HG03095 (cell line): ENCODE measurements at regions not wholly inside any gene's neighbourhood (a gene's known extent, or its start where the extent isn't known, plus 50 kb on each side); places are given as distances from the start of the nearest gene placed in this dataset.
"Not testable (repeated sequence)": the region's sequence is repeated elsewhere in the genome, so short reads cannot be mapped to it uniquely, and the experiment has no call there.

Experiments used
- ATAC-seq: cut with Tn5 transposase; IDR thresholded peaks from one replicate; pipeline ENCODE4 v1.9.1; 2021; ENCODE audit warnings: moderate library complexity; ENCODE audit not compliant: unreplicated experiment

DNA sequence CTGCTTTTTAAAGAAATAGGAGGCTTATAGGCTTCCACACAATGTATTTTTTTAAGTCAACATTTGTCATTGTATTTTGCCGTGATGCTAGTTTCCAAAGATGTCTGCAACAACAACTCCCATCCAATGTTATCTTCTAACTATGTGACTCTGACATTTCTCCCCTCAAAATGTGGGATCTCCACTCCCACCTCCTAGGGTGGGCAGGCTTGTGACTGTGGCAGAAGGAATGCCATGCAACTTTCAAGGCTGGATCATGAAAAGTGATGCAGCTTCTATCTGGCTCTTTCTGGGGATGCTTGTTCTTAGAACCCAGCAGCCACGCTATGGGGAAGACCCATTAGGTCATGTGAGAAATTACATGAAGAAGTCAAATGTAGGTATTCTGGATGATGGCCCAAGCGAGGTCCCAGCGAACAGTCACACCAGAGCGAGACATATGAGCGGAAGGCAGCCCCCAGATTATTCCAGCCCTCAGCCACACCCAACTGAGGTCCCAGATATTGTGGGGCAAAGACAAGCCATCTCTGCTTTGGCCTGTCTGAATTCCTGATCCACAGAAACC lies 124.3 kb downstream of the BDH1 start:
- ATAC-seq = no peak

DNA sequence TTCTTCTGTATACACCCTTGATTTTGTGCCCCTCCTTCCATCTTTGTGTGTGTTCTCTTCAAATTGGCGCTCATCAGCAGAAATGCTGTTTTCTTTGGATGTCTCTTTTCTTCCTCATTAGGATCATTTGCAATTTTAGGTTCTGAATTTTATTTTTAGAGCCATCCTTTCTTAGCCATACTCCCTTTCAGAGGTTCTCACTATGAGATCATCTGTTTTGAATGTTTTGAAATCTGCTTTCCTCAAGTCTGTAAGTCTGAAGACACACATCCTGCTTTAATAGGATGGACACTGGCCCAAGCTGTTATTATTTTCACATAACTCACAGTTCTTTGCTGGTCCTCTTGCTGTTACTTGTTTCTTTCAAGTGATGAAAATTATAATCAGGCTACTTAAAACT lies 124.8 kb downstream of the BDH1 start:
- no peak for ATAC-seq

DNA sequence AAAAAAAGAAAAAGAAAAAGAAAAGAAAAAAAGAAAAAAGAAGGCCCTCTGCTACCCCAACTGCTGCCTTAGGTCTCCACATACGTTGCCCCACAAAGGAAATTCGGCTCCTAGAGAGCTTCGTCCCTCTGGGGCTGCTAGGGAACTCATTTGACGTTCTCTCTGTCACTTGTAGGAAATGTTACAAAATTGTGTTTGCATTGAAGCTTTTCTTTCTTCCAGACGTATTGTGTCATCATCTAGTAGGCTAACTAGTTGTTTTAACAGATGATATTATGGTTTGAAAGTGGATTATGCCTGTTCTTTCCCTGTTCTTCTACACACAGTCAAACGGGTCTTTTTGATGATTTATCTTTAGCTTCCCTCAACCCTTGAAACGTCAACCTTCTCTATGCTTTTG lies 125.3 kb downstream of the BDH1 start:
- no peak for ATAC-seq

DNA sequence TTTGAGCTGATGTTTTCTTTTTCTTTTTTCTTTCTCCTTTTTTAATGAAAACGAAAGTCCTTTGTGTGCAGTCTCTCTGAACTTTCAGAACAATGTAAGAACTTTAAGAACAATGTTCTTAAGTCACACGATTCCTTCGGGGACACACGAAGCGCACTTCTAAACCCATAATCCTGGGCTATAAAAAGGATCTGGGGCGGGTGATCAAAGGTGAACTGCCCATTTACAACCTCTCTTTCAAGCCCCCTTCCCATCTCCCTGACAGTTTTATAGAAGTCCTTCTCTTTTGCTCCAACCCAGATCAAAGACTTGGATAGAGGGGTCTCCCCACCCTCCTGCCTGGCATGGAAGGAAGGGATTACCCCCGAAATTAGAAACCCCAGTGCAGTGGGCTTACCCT lies 126.8 kb downstream of the BDH1 start:
- ATAC-seq = no peak

DNA sequence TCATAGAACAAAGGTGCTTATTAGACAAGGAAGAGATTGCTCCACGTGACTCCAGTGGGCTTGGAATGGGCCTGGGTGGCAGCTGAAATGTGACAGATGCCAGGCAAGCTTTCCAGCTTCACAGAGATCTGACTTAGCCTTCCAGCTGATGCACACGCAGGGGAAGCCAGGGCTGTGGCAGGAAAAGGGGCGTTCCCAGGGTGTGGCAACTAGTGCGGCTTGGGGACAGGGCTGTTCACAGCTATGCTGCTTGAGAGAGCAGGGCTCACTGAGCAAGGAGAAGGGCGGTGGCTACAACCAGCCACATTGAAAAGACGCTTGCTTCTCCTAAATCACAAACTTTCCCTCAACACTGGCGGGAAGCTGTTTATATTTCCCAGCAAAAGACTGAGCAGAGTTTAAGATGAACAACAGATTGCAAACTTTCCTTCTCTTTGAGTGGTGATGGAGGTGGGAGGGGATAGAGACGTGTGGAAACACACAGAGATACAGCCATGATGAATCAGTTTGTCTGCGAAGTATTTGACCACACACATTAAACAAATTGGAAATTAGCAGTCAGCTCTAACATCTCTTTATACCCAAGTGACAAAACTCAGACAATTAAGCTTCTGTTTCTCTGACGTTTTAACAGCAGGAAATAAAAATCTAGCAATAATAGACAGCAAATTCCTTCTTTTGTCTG lies 127.5 kb downstream of the BDH1 start:
- ATAC-seq = no peak

DNA sequence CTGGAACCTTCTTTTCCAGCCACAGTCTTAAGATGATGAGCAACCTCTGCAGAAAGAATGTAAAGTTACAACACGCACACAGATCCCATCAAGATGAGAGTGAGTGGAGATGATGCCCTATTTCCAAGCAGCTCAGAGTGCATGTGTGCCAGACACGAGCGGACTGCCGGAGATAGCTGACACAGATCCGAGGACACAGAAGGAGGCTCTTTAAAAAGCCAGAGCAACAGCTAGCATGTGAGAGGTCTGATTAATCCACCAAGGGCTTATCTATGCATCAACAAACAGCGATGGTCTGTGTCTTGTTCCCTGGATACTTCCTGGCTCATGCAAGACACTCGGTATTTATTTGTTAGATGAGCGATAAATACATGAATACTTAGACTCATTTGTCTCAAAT lies 128.6 kb upstream of the DLG1 start:
- ATAC-seq = no peak

DNA sequence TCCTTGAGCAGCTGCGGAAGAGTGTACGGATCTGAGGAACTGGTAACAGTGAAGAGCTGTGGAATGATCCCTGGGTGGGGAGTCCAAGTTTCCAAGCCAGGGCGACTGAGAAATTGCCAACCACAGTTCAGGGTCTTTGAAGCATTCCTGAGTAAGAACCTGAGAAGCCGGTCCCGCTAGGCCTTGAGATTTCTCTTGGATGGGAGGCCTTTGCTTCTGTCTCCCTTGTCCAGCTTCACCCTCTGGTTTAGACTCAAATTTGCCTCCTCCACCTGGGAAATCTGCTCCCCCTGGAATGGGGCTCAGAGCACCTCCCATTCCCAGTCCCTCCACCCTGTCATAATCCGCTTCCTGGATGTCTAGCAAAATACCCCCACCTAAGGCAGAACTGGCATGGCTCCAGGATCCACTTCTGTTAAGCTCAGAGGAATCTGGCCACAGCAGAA lies 127.7 kb upstream of the DLG1 start:
- no peak for ATAC-seq

DNA sequence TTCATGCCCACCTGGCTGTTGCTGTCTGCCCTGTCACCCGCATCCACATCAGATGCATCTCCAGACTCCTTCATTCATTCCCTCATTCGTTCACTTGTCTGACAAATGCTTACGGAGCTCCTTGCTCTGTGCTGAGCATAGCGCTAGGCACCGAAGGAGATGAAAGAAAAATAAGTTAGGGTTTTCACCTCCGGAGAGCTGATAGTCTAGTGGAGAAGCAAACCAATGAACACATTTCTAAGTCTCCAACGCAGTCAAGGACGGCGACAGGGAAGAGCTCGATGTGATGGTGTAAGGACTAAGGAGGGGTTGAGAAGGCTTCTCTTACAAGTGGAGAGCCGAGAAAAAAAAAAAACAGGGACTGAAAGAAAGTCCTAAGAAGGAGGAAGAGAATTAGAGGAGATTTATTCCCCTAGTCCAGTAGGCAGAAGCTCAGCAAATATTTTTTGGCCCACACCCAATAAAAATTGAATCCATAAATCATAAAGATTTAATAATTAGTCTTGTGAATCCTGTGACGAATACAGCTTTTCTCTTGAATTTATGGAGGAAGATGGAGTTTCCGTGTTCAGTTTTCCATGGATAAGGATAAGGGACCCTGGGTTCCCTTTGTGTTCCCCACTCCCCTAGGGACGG lies 127.2 kb upstream of the DLG1 start:
- ATAC-seq = no peak

DNA sequence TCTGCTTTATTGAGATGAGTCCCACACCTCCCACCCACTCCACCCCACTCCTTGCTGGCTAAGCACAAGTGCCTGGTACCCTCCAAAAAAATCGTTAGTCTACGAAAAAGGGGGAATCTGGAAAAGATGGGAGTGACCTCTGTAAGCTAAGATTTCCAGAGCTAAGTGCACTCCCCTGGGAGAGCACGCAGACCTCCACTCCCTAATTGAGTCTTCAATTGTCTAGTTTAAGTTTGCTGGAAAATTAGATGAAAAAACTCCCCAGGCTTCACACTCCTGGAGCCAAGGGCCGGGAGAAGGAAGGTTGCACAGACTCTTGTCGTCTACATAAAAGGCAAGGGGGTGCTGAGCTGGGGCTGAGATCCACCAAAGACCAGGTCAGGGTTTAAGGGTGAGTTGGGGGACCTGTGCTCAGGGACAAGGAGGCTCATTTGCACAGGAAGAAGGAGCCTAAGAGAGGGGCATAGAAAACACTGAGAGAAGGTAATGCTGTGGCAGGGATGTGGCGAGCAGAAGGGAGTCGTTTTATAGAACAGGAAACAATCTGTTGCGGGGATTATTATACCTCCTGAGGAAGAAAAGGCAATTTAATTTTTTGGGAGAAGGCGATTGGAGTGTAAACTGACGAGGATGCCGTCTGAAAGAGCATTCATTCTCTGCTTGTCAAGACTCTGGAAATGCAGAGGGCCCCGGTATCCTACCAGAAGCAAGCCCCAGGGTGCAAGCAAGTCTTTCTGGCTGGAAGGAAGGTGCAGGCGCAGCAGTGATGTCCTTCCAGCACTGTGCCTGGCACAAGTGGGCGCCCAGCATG lies 126.5 kb upstream of the DLG1 start:
- no peak for ATAC-seq

DNA sequence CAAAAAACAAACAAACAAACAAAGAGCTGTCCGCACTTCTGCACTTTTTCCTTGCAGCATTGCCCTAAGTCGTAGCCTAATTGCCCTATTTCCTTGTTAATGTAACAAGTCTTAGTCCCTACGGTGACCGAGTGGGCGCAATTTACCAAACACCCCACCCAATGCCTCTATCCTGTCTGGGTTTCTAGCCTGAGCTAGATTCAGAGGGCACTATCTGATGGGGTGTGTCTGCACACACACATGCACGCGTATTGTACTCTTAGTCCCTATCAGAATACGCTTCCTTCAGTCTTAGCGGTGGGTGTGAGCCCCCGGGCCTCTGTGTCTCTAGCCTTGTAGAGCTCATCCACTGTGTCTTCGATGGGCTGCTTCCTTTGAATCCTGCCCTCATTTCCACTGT lies 125.9 kb upstream of the DLG1 start:
- ATAC-seq = no peak

DNA sequence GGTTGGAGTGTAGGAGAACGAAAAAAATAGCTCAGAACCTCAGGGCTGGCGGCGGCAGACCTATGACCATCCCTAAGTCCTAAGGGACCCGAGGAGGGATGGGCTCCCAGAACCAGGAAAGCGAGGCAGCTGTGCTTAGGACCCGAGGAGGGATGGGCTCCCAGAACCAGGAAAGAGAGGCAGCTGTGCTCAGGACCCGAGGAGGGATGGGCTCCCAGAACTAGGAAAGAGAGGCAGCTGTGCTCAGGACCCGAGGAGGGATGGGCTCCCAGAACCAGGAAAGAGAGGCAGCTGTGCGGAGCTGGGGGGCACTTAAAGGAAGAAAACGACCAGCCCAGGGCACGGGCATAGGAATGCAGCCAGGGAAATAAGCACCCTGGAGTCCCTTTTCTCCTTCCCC lies 125.0 kb upstream of the DLG1 start:
- ATAC-seq = no peak

DNA sequence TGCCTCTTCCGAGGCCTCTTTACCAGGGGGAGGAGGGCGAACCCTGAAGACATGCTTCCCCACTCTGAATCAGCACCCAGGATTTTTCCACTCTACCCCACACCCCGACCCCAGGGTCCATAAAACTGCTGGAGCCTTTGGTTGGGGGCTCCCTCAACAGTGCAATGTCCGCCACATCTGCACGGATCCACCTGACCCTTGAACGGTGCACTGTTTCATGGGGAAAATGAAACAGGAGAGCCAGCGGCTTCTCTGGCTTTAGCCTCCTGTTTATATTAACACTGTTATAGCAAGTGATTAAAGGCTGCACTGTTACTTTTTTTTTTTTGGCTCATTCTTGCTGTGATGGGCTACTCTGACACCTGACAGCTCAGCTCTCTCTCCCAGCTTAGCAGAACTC lies 124.1 kb upstream of the DLG1 start:
- no peak for ATAC-seq

DNA sequence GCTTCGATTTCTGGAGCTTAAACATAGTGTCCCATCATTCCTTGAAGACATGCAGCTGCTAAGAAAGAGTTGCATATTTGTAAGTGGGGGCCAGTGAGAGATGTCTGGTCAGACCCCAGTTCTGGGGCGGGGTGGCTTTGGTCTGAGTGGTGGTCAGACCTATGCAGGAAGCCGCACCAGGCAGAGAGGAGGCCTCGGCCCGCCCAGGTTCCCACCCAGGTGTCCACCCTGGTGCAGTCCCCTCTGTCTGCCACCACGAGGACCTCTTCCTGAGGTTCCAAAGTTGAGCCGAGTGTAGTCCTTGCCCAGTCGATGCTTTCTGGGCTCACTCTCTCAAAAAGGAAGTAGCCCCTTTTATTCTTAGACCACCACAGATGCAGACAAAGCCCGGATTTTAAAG lies 122.6 kb upstream of the DLG1 start:
- no peak for ATAC-seq

DNA sequence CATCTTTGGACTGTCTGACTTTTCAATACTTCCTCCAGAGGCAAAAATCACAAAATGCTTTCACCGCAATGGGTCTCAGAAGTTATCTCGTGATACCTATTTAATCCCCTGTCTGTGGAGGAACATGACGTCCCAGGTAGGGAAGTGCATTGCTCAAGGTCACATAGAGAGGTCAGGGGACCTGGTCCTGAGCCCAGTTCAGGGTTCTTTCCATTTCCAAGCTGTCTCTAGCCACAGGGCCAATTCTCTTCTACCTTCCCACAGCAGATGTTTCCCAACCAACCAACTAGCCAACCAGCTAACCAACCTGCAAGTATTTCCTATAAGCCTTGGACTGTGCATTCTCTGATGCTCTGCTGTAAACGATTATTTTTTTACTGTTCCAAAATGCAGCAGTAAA lies 122.2 kb upstream of the DLG1 start:
- no peak for ATAC-seq

DNA sequence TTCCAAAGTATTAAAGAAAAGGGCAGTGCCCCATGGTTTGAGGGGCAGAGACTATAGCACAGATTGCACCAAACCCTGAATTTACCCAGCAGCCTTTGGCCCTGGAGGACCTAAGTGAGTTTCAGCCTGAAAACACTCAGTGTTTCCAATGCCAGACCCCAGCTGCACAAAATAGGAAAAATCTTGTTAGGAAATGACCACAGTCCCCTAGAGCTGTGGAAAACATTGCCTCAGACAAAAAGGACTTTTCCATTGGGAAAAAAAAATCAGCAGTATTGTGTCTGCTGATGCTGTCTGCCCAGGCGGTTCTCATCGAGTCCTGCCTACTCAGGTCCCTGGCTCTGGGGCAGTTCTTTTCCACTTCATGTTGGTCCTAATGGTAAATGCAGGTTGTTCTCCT lies 121.7 kb upstream of the DLG1 start:
- ATAC-seq = no peak

DNA sequence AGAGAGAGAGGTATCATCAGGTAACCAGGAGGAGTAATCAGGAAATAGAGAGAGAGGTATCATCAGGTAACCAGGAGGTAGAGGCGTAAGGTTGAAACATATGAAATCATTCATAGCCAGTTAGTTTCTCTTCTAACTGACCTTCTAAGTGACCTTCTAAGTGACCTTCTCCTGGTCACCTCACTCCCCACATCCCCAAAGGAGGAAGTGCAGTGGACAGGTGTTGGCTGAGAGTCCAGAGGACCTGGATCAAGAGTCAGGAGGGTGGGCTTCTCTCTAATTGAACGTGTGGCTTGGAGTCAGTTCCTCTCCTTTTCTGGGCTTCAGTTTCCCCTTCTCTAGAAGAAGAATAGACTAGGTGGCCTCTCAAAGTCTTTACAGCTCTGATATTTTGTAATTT lies 121.3 kb upstream of the DLG1 start:
- ATAC-seq = no peak

DNA sequence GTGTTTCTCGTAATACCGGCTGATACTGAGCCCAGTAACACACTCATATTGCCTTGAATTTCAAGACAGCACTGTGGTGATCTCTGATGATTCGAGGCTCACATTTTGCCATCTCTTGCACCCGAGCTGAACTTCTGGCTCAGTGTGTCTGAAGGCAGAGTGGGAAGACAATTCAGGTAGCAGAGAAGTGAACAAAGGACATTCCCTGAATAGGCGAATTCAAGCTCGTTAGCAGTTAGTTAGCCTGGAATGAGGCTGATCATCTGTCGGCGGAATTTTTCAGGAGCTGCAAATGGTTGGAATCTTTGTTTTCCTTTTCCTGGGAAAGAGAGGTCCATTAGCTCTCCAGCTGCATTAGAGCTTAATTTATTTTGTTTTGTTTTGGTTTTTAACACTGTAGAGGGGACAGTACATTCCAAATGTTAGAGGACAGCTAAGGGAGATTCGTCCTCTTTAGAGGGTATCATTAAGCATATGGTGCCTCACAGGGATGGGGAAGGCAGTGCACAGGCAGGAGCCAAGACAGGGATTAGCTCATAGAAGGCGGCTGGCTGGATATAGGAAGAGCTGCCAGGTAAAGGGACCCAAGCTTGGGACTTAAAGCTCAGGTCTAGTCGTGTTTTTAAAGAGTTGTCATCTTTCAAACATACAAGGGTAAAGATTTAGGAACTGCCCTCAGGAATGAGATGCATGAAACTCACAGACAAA lies 119.7 kb upstream of the DLG1 start:
- ATAC-seq = no peak

DNA sequence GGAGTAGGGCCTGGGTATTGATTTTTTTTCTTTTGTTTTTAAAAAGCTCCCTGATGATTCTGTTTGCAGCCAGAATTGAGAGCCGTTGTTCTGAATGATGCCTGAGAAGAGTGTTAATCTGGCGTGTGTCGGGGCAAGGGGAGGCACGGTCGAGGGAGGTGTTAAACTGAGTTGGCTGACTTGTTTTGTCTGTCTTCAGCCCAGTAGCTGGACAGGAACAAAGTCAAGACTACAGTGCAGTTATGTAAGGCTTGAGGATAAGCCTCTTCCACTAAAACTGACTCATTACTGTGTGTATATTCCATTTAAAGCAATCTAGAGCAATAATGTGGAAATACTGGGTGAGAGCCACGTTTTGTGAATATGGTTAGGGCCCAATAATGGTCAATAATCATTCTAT lies 119.0 kb upstream of the DLG1 start:
- ATAC-seq = no peak

DNA sequence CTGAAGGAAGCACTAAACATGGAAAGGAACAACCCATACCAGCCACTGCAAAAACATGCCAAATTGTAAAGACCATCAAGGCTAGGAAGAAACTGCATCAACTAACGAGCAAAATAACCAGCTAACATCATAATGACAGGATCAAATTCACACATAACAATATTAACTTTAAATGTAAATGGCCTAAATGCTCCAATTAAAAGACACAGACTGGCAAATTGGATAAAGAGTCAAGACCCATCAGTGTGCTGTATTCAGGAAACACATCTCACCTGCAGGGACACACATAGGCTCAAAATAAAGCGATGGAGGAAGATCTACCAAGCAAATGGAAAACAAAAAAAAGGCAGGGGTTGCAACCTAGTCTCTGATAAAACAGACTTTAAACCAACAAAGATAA lies 113.5 kb upstream of the DLG1 start:
- not testable (repeated sequence) for ATAC-seq

DNA sequence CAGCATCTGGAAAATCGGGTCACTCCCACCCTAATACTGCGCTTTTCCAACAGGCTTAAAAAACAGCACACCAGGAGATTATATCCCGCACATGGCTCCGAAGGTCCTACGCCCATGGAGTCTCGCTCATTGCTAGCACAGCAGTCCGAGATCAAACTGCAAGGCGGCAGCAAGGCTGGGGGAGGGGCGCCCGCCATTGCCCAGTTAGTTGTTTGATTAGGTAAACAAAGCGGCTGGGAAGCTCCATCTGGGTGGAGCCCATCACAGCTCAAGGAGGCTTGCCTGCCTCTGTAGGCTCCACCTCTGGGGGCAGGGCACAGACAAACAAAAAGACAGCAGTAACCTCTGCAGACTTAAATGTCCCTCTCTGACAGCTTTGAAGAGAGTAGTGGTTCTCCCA lies 111.8 kb upstream of the DLG1 start:
- not testable (repeated sequence) for ATAC-seq
